ENCODE measurements at regions not wholly inside any gene's neighbourhood (a gene's known extent, or its start where the extent isn't known, plus 50 kb on each side); places are given as distances from the start of the nearest gene placed in this dataset.

- Histone ChIP-seq H3K4me3 (ENCODE audit: insufficient read depth, low read depth, low read length) (no peak overlapping the region), H2AK5ac (ENCODE audit: low read depth, low read length) (no peak overlapping the region), H3K9me3 (ENCODE audit: control insufficient read depth, insufficient read depth, low read length) (no peaks in the 10 kb centered on the region; the same call in 1 of the 2 replicates), H3K9me1 (ENCODE audit: insufficient read depth, low read length) (no peaks in the 10 kb centered on the region), H2BK20ac (ENCODE audit: low read depth, low read length) (no peak overlapping the region), H3K9ac (ENCODE audit: low read depth, low read length) (no peak overlapping the region), H3K4ac (ENCODE audit: low read depth, low read length) (no peak overlapping the region), H2BK5ac (ENCODE audit: low read depth, low read length, poor library complexity, severe bottlenecking) (no peak overlapping the region), H3K18ac (ENCODE audit: low read depth, low read length) (no peak overlapping the region), H2AFZ (replicated peaks; ENCODE audit: low read length, poor library complexity) (no peak overlapping the region), H2AK9ac (replicated peaks; ENCODE audit: low read depth, low read length, poor library complexity) (no peak overlapping the region), H3K23ac (ENCODE audit: low read depth, low read length) (no peak overlapping the region), H4K20me1 (ENCODE audit: insufficient read depth, low read length) (no peaks in the 10 kb centered on the region), H4K5ac (ENCODE audit: low read depth, low read length) (no peak overlapping the region), H4K8ac (ENCODE audit: low read depth in 2 of 2, low read length in 2 of 2) (no peak overlapping the region), H3K36me3 (ENCODE audit: control insufficient read depth, insufficient read depth, low read length) (no peaks in the 10 kb centered on the region), H3K56ac (ENCODE audit: extremely low read depth, insufficient read depth, low read length) (no peak overlapping the region), H4K91ac (ENCODE audit: insufficient read depth, low read depth, low read length) (no peak overlapping the region), H3K14ac (replicated peaks; ENCODE audit: low read depth, low read length) (no peak overlapping the region), H3K27me3 (ENCODE audit: control insufficient read depth, insufficient read depth, low read length) (no peaks in the 10 kb centered on the region), H3K27ac (ENCODE audit: insufficient read depth, low read length) (no peak overlapping the region), H3K79me1 (ENCODE audit: low read depth in 1 of 2, low read length in 2 of 2) (no peaks in the 10 kb centered on the region), H2BK15ac (ENCODE audit: low read depth, low read length) (no peak overlapping the region), H3K4me2 (ENCODE audit: low read depth, low read length) (no peak overlapping the region), H3K4me1 (ENCODE audit: control insufficient read depth, insufficient read depth, low read length) (no peaks in the 10 kb centered on the region), H2BK120ac (ENCODE audit: low read depth, low read length) (no peak overlapping the region)
- ChIA-PET POLR2A (ENCODE audit: unreplicated experiment) (no interaction called here), CTCF (no interaction called here)
- in situ Hi-C loops (cut with MboI; ENCODE audit: low sequenced_read_pairs) (no loop called here), dilution Hi-C loops (cut with HindIII; ENCODE audit: low sequenced_read_pairs, unreplicated experiment) (no loop called here), intact Hi-C loops (cut with micrococcal nuclease) (no loop called here)
- DNase-seq, result no peak
- no CpG with 5 or more reads among the region's 6 CpGs for WGBS, 2 experiments (ENCODE audit: extremely low coverage in 2 of 2, insufficient read length in 1 of 2)
- BruUV-seq (replicated peaks), result no TSS peak
- TF ChIP-seq, protein P1, sequence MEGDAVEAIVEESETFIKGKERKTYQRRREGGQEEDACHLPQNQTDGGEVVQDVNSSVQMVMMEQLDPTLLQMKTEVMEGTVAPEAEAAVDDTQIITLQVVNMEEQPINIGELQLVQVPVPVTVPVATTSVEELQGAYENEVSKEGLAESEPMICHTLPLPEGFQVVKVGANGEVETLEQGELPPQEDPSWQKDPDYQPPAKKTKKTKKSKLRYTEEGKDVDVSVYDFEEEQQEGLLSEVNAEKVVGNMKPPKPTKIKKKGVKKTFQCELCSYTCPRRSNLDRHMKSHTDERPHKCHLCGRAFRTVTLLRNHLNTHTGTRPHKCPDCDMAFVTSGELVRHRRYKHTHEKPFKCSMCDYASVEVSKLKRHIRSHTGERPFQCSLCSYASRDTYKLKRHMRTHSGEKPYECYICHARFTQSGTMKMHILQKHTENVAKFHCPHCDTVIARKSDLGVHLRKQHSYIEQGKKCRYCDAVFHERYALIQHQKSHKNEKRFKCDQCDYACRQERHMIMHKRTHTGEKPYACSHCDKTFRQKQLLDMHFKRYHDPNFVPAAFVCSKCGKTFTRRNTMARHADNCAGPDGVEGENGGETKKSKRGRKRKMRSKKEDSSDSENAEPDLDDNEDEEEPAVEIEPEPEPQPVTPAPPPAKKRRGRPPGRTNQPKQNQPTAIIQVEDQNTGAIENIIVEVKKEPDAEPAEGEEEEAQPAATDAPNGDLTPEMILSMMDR (conservative IDR thresholded peaks at IDR 0.05; ENCODE audit: low read depth, low read length), result no peak
- no peak for TF ChIP-seq MAZ (IDR thresholded peaks at IDR 0.05; ENCODE audit: borderline replicate concordance, low read depth, low read length)
- TF ChIP-seq RAD21 (IDR thresholded peaks at IDR 0.05; ENCODE audit: low read length), result no peak
- no peak for TF ChIP-seq CEBPB (IDR thresholded peaks at IDR 0.05; ENCODE audit: low read depth, low read length)
- TF ChIP-seq MXI1 (IDR thresholded peaks at IDR 0.05; ENCODE audit: borderline replicate concordance, low read depth, low read length), result no peak
- TF ChIP-seq FOS (IDR thresholded peaks at IDR 0.05; ENCODE audit: low read depth, low read length), result no peak
- TF ChIP-seq, protein P2, sequence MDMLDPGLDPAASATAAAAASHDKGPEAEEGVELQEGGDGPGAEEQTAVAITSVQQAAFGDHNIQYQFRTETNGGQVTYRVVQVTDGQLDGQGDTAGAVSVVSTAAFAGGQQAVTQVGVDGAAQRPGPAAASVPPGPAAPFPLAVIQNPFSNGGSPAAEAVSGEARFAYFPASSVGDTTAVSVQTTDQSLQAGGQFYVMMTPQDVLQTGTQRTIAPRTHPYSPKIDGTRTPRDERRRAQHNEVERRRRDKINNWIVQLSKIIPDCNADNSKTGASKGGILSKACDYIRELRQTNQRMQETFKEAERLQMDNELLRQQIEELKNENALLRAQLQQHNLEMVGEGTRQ (IDR thresholded peaks at IDR 0.05; ENCODE audit: low read depth, low read length), result no peak
- TF ChIP-seq RCOR1 (IDR thresholded peaks at IDR 0.05; ENCODE audit: insufficient replicate concordance, low read length), result no peak
- TF ChIP-seq ELK1 (IDR thresholded peaks at IDR 0.05; ENCODE audit: borderline replicate concordance, low read depth, low read length), result no peak
- no peak for TF ChIP-seq SMC3 (IDR thresholded peaks at IDR 0.05; ENCODE audit: low read depth, low read length)
- no peak for TF ChIP-seq BHLHE40 (IDR thresholded peaks at IDR 0.05; ENCODE audit: low read depth, low read length)
- no peak for TF ChIP-seq CHD1 (IDR thresholded peaks at IDR 0.05; ENCODE audit: low read depth, low read length)
- no peak for ATAC-seq (ENCODE audit: low read depth)
These were observed 298.2 kb downstream of the CCSER2 start for GRCh38 chr10:84626397-84627087.
